H9 (cell line): ENCODE measurements at regions not wholly inside any gene's neighbourhood (a gene's known extent, or its start where the extent isn't known, plus 50 kb on each side); places are given as distances from the start of the nearest gene placed in this dataset.

Experiments used
- DNase-seq: peaks from one replicate; pipeline ENCODE4 v3.0.0-alpha.2; 2017
- H2AFZ ChIP-seq: one replicate; pipeline ENCODE4 v1.6.1; 2013; ENCODE audit warnings: mild to moderate bottlenecking, low read length, control low read depth, moderate library complexity
- H2AK5ac ChIP-seq: 2 replicates; pipeline ENCODE4 v1.6.1; 2013; ENCODE audit warnings: low read length, control low read depth, mixed read lengths; ENCODE audit not compliant: insufficient read length
- H2BK120ac ChIP-seq: one replicate; pipeline ENCODE4 v1.6.1; 2013; ENCODE audit warnings: low read depth, mild to moderate bottlenecking, low read length, control low read depth, inconsistent platforms; ENCODE audit not compliant: poor library complexity, severe bottlenecking
- H2BK12ac ChIP-seq: 2 replicates; pipeline ENCODE4 v1.6.1; 2013; ENCODE audit warnings: low read length, control low read depth, mixed read lengths, low read depth; ENCODE audit not compliant: insufficient read length
- H2BK15ac ChIP-seq: 2 replicates; pipeline ENCODE4 v1.6.1; 2013; ENCODE audit warnings: low read depth, low read length, control low read depth
- H2BK20ac ChIP-seq: one replicate; pipeline ENCODE4 v1.6.1; 2013; ENCODE audit warnings: low read depth, mild to moderate bottlenecking, low read length, control low read depth, inconsistent platforms; ENCODE audit not compliant: poor library complexity, severe bottlenecking
- H2BK5ac ChIP-seq: 2 replicates; pipeline ENCODE4 v1.6.1; 2013; ENCODE audit warnings: low read length, control low read depth, mixed read lengths; ENCODE audit not compliant: insufficient read length
- H3K14ac ChIP-seq: 2 replicates; pipeline ENCODE4 v1.6.1; 2013; ENCODE audit warnings: low read length, control low read depth; ENCODE audit not compliant: insufficient read depth
- H3K18ac ChIP-seq: 2 replicates; pipeline ENCODE4 v1.6.1; 2013; ENCODE audit warnings: low read depth, mild to moderate bottlenecking, mixed read lengths, low read length, control low read depth; ENCODE audit not compliant: insufficient read length
- H3K23ac ChIP-seq: 2 replicates; pipeline ENCODE4 v1.6.1; 2013; ENCODE audit warnings: low read length, control low read depth, mixed read lengths, low read depth; ENCODE audit not compliant: insufficient read length
- H3K23me2 ChIP-seq: 2 replicates; pipeline ENCODE4 v1.6.1; 2013; ENCODE audit warnings: low read depth, mild to moderate bottlenecking, mixed read lengths, low read length, control low read depth; ENCODE audit not compliant: insufficient read length, poor library complexity, severe bottlenecking
- H3K27ac ChIP-seq: 2 replicates; pipeline ENCODE4 v1.5.1; 2013; ENCODE audit warnings: low read length, control low read depth, mixed read lengths, low read depth; ENCODE audit not compliant: insufficient read length
- H3K27me3 ChIP-seq: 2 replicates; pipeline ENCODE4 v1.6.1; 2013; ENCODE audit warnings: low read length, control low read depth, inconsistent platforms; ENCODE audit not compliant: insufficient read depth
- H3K4ac ChIP-seq: 2 replicates; pipeline ENCODE4 v1.6.1; 2013; ENCODE audit warnings: low read depth, mild to moderate bottlenecking, control low read depth, inconsistent platforms, low read length, moderate library complexity
- H3K4me1 ChIP-seq: 2 replicates; pipeline ENCODE4 v1.6.1; 2013; ENCODE audit warnings: low read length, control low read depth, inconsistent platforms; ENCODE audit not compliant: insufficient read depth
- H3K4me2 ChIP-seq: 2 replicates; pipeline ENCODE4 v1.6.1; 2013; ENCODE audit warnings: low read length, control low read depth, mixed read lengths; ENCODE audit not compliant: insufficient read length, insufficient read depth
- H3K56ac ChIP-seq: 2 replicates; pipeline ENCODE4 v1.6.1; 2013; ENCODE audit warnings: low read depth, mild to moderate bottlenecking, mixed read lengths, low read length, control low read depth; ENCODE audit not compliant: insufficient read length
- H3K79me1 ChIP-seq: 2 replicates; pipeline ENCODE4 v1.6.1; 2013; ENCODE audit warnings: low read depth, mild to moderate bottlenecking, moderate library complexity, low read length, control low read depth, inconsistent platforms; ENCODE audit not compliant: insufficient read depth, poor library complexity, severe bottlenecking
- H3K79me2 ChIP-seq: 2 replicates; pipeline ENCODE4 v1.6.1; 2013; ENCODE audit warnings: low read length, control low read depth, inconsistent platforms; ENCODE audit not compliant: insufficient read depth
- H3K9ac ChIP-seq: 2 replicates; pipeline ENCODE4 v1.6.1; 2013; ENCODE audit warnings: low read length, control low read depth, mixed read lengths; ENCODE audit not compliant: insufficient read length; ENCODE audit errors: extremely low read depth
- H3K9me3 ChIP-seq: one replicate; pipeline ENCODE4 v1.6.1; 2013; ENCODE audit warnings: low read depth, low read length, inconsistent platforms; ENCODE audit not compliant: control insufficient read depth
- H3T11ph ChIP-seq: one replicate; pipeline ENCODE4 v1.6.1; 2013; ENCODE audit warnings: mild to moderate bottlenecking, low read length, control low read depth, inconsistent platforms
- H4K20me1 ChIP-seq: one replicate; pipeline ENCODE4 v1.6.1; 2013; ENCODE audit not compliant: control insufficient read depth, insufficient read length, insufficient read depth
- H4K5ac ChIP-seq: 2 replicates; pipeline ENCODE4 v1.6.1; 2013; ENCODE audit warnings: low read depth, mild to moderate bottlenecking, mixed read lengths, low read length, control low read depth; ENCODE audit not compliant: insufficient read length
- H4K8ac ChIP-seq: replicated peaks from 2 replicates; pipeline ENCODE4 v1.6.1; 2013; ENCODE audit warnings: low read length, control low read depth, mixed read lengths, low read depth; ENCODE audit not compliant: insufficient read length
- H4K91ac ChIP-seq: 2 replicates; pipeline ENCODE4 v1.6.1; 2013; ENCODE audit warnings: low read depth, mild to moderate bottlenecking, moderate library complexity, mixed read lengths, low read length, control low read depth; ENCODE audit not compliant: insufficient read length
- H3K27ac Mint-ChIP-seq, 3 experiments: 2 replicates in 2 of 3; 3 replicates in 1 of 3; pipeline ENCODE4 v1.8.0; 2020 to 2021; ENCODE audit warnings: mixed read lengths in 3 of 3, mild to moderate bottlenecking in 1 of 3, moderate library complexity in 1 of 3
- H3K27me3 Mint-ChIP-seq: 2 replicates; pipeline ENCODE4 v1.8.0; 2021; ENCODE audit warnings: low read depth, mild to moderate bottlenecking, moderate library complexity, mixed read lengths
- H3K36me3 Mint-ChIP-seq, 3 experiments: 2 replicates in 2 of 3; 3 replicates in 1 of 3; pipeline ENCODE4 v1.8.0; 2020 to 2021; ENCODE audit warnings: low read depth in 3 of 3, mixed read lengths in 3 of 3; ENCODE audit not compliant: insufficient read depth in 1 of 3
- H3K4me1 Mint-ChIP-seq, 2 experiments: 2 replicates each; pipeline ENCODE4 v1.8.0; 2020; ENCODE audit warnings: mixed read lengths in 2 of 2
- H3K4me3 Mint-ChIP-seq, 2 experiments: 2 replicates in 1 of 2; 3 replicates in 1 of 2; pipeline ENCODE4 v1.8.0; 2020 to 2021; ENCODE audit warnings: mild to moderate bottlenecking in 2 of 2, mixed read lengths in 2 of 2, moderate library complexity in 1 of 2
- H3K9me3 Mint-ChIP-seq, 2 experiments: 2 replicates in 1 of 2; 3 replicates in 1 of 2; pipeline ENCODE4 v1.8.0; 2020; ENCODE audit warnings: mild to moderate bottlenecking in 2 of 2, mixed read lengths in 2 of 2, moderate library complexity in 1 of 2
- CTCF ChIP-seq: fragments of 200-600 bp; sonication (generic); conservative IDR thresholded peaks from 3 replicates; pipeline ENCODE4 v1.8.0; 2021; ENCODE audit warnings: antibody characterized with exemption, mild to moderate bottlenecking
- WGBS: extraction: QIAGEN DNeasy Blood & Tissue Kit; methylation state at CpG from one replicate; pipeline ENCODE4 v1.1.7; 2013; ENCODE audit warnings: missing lambda C conversion rate, low lambda C conversion rate, mixed read lengths; ENCODE audit not compliant: insufficient read length; ENCODE audit errors: extremely low coverage; 5-methylcytosine and 5-hydroxymethylcytosine counted together

GRCh38 chr12:58139894-58140293, 198.5 kb downstream of the ATP23 start:
- Histone ChIP-seq H2BK5ac (no peak overlapping the region), H3K27ac (no peak overlapping the region), H3K4me2 (no peak overlapping the region), H4K5ac (no peak overlapping the region), H3K9ac (no peak overlapping the region), H3K79me1 (no peaks in the 10 kb centered on the region), H2AK5ac (no peak overlapping the region), H2BK120ac (no peak overlapping the region), H3K23ac (no peak overlapping the region), H3K79me2 (no peaks in the 10 kb centered on the region), H2BK20ac (no peak overlapping the region), H3K23me2 (no peaks in the 10 kb centered on the region), H4K91ac (no peak overlapping the region), H2BK12ac (no peak overlapping the region), H3K56ac (no peak overlapping the region), H3K18ac (no peak overlapping the region), H3T11ph (no peak overlapping the region), H3K4me1 (peaks cover 6% of the 10 kb centered on the region; the same call in 1 of the 2 replicates), H4K8ac (no peak overlapping the region), H2AFZ (no peak overlapping the region), H3K4ac (no peak overlapping the region), H2BK15ac (no peak overlapping the region), H3K27me3 (no peaks in the 10 kb centered on the region), H3K9me3 (no peaks in the 10 kb centered on the region), H3K14ac (no peak overlapping the region), H4K20me1 (no peaks in the 10 kb centered on the region)
- no peak for TF ChIP-seq CTCF
- no peaks in the 10 kb centered on the region; a peak in 1 of 7 replicates for H3K36me3 Mint-ChIP-seq
- H3K27ac Mint-ChIP-seq, result peak overlapping the region in 1 of 3 experiments; percentile 10; a peak in 2 of 7 replicates
- H3K4me3 Mint-ChIP-seq, result no peak overlapping the region
- DNase-seq, result no peak
- WGBS, result no CpG with 5 or more reads among the region's 1 CpG
- peaks cover 5 to 8% of the 10 kb centered on the region in 2 experiments; a peak in 3 of 5 replicates for H3K9me3 Mint-ChIP-seq
- peaks cover 24 to 29% of the 10 kb centered on the region in 2 experiments for H3K4me1 Mint-ChIP-seq
- H3K27me3 Mint-ChIP-seq, result peaks cover 8% of the 10 kb centered on the region; the same call in 1 of the 2 replicates
